ENCODE measurements at regions not wholly inside any gene's neighbourhood (a gene's known extent, or its start where the extent isn't known, plus 50 kb on each side); places are given as distances from the start of the nearest gene placed in this dataset.
A peak's percentile ranks its signal among the peaks of the same experiment; 100 is the strongest.

- no peak for DNase-seq (ENCODE audit: low read depth in 2 of 2)
Observed at GRCh38 chr6:87995461-87995860, 52.2 kb upstream of the SPACA1 start.

GRCh38 chr6:87993356-87993755 is 54.3 kb upstream of the SPACA1 start:
- no peak for DNase-seq (ENCODE audit: low read depth in 2 of 2)

DNA sequence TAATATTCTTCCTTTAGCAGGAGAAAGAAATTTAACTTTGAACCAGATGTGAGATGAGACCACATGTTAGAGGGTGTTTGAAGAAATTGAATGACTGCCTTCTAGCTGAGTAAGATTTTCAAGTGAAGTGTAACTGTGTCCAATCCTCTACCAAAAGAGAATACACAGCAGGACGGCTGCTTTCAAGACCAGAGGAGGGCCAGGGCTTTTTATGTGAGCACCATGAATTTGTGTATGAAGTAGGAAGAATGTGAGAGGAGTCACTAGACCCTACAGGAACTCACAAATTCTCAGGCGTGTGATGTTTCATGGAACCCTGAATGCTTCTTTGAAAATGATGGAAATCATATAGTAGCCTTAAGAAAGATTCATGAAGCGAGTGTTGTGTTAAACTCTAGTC is 56.8 kb upstream of the SPACA1 start:
- no peak for DNase-seq (ENCODE audit: low read depth in 2 of 2)

DNA sequence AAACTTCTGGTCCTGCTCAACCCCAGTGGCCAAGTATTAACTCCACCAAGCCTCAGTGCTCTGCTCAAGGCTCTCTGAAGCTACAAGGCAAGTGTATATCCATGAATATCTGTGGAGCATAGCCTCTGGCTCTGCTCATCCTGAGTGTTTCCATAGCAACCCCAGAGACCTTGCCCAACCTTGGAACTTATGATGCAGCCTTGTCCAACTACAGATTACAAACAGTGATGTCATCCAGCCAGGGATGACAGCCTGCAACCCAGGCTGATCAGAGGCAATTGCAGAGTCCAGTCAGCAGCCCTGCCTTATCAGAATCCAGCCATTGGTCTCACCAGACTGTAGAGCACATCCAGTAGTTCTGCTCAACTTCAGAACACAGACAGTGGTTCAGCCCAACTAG is 65.5 kb upstream of the SPACA1 start:
- DNase-seq (ENCODE audit: low read depth in 2 of 2) = no peak

DNA sequence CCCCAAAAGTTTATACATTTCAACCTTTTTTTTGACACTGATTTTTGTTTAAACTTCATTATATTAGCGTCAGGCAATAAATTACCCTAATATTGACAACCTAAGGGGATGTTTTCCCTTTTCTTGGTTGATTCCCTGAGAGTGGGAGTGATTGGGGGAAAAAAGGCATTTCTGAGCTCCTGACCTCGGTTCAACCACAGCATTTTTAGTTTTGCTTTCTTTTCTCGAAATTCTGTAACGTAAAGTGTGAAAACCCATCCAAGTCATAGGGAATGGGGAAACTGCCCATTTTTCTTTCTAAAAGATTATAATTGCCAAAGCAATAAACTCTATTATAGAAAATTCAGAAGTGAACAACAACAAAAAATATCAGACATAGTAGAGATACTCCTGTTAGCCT is 67.9 kb upstream of the SPACA1 start:
- DNase-seq (ENCODE audit: low read depth in 2 of 2) = no peak

DNA sequence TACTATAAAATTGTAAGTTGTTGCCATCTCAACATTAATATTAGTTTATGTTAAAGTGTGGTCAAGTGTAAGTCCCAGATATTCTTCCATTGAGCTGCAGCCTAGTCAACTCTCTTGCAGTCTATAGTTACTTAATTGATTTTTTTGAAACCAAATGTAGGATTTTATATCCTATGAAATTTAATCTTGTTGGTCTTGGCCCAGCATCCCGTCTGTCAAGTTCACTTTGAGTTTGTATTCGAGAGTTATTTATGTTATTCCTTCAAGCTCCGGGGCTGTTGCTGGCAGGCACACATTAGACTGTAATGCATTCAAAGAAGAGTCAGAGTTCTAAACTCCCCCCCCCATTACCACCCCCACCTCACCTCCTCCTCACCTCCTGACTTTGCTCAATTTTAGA is 71.0 kb upstream of the SPACA1 start:
- no peak for DNase-seq (ENCODE audit: low read depth in 2 of 2)

DNA sequence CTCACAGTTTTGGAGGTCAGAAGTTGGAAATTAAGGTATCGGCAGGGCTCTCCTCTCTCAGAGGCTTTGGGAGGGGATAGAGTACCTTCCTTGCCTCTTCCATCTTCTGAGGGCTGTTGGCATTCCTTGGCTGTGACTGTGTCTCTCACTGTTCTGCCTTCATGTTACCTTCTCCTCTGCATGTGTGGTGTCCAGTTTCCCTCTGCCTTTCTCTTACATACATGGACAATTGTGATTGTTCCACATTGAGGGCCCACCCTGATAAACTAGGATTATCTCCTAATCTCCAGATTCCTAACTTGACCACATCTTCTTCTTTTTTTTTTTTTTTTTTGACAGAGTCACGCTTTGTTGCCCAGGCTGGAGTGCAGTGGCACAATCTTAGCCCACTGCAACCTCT is 72.1 kb upstream of the SPACA1 start:
- DNase-seq (ENCODE audit: low read depth in 2 of 2) = no peak

GRCh38 chr6:87972279-87972678 is 75.4 kb upstream of the SPACA1 start:
- no peak for DNase-seq (ENCODE audit: low read depth in 2 of 2)

GRCh38 chr6:87971605-87972262 is 75.9 kb upstream of the SPACA1 start:
- DNase-seq (ENCODE audit: low read depth in 2 of 2) = no peak

DNA sequence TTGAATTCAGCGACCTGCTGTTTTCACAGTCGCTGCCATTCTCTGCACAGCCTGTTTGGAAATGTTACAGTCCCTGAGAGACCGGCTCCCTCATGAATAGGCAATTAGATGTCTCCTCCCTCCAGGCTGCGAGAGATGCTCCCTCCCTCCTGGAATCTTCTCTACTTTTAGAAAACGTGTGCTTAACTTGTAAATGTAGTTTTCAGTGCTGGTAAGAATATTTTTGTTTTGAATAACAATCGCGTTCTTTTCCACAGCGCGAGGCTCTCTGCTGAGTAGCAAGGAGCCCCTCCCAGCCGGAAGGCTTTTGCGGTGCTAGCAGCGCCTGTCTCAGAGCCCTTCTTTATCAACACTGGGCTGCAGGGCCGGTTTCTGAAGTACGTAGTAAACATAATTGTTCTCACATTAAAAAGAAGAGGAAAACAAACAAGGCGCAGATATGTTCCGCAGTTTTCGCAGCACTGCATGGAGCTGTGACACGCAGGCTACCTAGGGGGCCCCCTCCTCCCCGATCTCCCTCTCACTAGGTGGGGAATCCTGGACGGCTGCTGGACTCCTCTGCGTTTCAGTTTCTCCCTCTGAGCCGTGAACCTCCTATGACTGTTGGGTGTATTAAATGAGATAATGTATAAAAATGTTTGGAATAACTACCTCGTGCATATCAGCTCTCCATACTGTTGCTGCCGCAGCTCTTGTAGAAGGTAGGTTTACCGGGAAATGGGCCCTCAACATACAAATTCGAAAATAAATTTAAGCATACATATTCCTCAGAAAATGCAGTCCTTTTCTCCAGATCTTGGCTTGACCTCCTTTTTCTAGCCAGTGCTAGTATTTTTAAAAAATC is 79.0 kb upstream of the SPACA1 start:
- DNase-seq (ENCODE audit: low read depth in 2 of 2) = peak in 1 of 2 donors; percentile 2

DNA sequence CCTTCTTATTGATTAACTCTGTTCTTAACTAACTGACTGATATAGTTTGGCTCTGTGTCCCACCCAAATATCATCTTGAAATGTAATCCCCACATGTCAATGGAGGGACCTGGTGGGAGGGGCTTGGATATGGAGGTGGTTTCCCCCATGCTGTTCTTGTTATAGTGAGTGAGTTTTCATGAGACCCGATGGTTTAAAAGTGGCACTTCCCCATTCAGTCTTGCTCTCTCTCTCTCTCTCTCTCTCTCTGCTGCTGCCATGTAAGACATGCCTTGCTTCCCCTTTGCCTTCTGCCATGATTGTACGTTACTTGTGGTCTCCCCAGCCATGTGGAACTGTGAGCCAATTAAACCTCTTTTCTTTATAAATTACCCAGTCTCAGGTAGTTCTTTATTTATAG is 81.8 kb upstream of the SPACA1 start:
- no peak for DNase-seq (ENCODE audit: low read depth in 2 of 2)

- DNase-seq (ENCODE audit: low read depth in 2 of 2) = no peak
Observed at GRCh38 chr6:87959083-87959482, 88.6 kb upstream of the SPACA1 start.

DNA sequence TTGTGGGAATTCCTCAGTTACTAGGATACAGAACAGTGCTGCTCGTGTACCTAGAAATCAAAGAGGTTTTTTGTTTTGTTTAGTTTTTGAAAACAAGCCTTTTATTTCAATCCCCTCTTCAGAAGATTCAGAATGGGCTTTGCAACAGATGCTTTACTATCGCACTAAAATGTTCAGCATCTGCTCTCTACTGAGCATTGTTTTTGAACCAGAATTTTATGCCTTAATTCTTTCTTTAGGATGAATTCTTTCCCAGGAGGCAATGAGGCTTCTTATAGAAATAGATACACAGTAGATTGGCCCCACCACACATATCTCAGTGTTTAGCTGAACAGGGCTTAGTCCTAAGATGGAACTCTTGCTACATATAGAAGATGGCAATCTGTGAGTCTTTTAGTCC is 95.9 kb upstream of the SPACA1 start:
- no peak for DNase-seq (ENCODE audit: low read depth in 2 of 2)

GRCh38 chr6:87950614-87951013 is 97.0 kb upstream of the SPACA1 start:
- no peak for DNase-seq (ENCODE audit: low read depth in 2 of 2)

- DNase-seq (ENCODE audit: low read depth in 2 of 2) = no peak
Observed at GRCh38 chr6:87949194-87949593, 98.4 kb upstream of the SPACA1 start.

GRCh38 chr6:87946669-87947068 is 101.0 kb upstream of the SPACA1 start:
- no peak for DNase-seq (ENCODE audit: low read depth in 2 of 2)

DNA sequence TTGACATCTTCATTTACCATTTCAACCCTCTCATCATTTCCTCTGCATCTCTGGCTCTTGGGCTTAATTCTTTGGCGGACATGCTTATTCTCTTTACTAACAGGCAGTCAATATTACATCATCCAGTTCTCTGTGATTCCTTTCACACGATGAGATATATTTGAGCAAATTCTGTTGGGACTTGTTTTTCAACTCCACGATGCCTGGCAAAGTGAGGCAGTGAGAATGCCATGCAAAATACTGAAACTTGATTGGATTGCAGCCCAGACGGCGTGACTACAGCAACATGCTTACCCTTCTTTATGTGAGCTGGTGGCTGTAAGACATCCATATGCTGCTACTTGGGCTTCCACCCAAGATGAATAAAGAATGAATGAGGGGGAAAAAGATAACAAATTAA is 101.7 kb upstream of the SPACA1 start:
- no peak for DNase-seq (ENCODE audit: low read depth in 2 of 2)

DNA sequence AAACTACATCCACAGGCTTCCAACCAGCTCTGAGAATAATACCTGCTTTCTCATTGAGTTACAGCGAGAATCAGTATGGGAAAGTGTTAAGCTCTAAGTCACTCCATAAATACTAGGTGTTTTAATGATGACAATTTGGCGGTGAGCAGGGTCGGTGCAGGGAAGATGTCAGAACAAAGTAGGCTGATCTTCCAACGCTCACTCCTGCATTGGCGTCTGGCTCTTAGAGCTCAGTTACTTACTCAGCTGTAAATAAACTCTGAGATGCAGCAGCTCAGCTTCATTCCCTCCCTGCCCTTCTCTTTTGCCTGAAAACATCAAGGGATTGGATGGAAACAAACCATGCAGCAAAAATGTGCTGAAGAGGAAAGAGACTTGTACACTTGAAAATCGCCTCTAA is 102.5 kb upstream of the SPACA1 start:
- no peak for DNase-seq (ENCODE audit: low read depth in 2 of 2)

- no peak for DNase-seq (ENCODE audit: low read depth in 2 of 2)
Observed at GRCh38 chr6:87944541-87944954, 103.1 kb upstream of the SPACA1 start.

- DNase-seq (ENCODE audit: low read depth in 2 of 2) = no peak
Observed at GRCh38 chr6:87943191-87943590, 104.5 kb upstream of the SPACA1 start.

DNA sequence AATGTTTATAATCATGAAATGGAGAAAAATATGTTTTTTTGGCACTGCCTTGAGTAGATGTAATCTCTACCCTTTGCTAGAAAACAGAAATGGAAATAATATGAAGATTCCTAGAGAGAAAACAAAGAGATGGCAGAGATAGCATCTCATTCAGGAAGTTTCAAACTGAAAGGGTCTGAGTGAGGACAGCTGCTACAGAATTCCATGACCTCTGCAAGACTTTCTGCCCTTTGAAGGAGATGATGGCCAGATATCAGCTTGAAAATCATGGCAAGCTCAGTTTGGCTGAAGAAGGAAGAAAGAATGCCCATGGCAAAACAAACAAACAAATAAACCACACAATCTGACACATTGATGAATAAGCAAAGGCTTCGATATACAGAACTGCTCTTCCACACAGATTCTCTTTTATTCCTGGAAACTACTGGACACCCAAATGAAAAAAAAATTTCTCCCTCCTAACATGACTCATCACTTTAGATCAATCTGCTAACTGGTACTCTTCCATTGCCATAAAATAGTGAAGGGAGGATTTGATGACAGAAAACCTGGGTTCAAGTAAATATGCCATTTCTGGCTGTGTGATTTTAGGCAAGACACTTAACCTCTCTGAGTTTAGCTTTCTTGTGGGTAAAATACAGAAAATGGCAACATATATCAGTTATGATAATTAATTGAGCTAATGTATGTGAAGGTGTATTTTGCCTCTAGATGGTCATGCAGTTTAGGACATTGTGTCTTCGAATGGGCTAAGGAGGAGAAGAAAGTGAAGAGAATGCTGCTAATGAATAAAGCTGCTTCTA is 105.9 kb upstream of the SPACA1 start:
- no peak for DNase-seq (ENCODE audit: low read depth in 2 of 2)

DNA sequence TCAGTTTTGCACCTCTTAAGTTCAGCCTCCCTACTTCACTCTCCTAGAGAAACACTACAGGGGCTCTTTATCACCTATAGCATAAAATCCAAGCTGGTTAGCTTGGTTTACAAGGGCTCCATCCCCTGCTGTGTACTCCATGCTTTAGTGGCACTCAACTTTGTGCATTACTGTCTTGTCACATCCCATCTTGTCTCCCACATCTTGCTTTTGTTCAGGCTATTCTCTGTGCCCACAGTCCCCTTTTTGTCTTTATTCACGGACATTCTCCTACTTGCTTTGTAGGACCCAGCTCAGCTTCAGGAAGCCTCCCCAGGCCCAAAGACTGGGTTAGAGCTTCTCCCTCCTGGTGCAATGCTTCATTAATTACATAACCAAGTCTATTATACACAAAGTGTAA is 107.9 kb upstream of the SPACA1 start:
- no peak for DNase-seq (ENCODE audit: low read depth in 2 of 2)

- DNase-seq (ENCODE audit: low read depth in 2 of 2) = no peak
Observed at GRCh38 chr6:87938287-87938686, 109.4 kb upstream of the SPACA1 start.

Data from stimulated activated CD4-positive, alpha-beta T cell treated with anti-CD3 and anti-CD28 coated beads, Interleukin-4, amount 100 ng/mL, for 48 hours (primary cell).